HG03175 (cell line): ENCODE measurements at regions not wholly inside any gene's neighbourhood (a gene's known extent, or its start where the extent isn't known, plus 50 kb on each side); places are given as distances from the start of the nearest gene placed in this dataset.

ENCODE experiments used
- ATAC-seq: cut with Tn5 transposase; IDR thresholded peaks from one replicate; pipeline ENCODE4 v1.9.1; 2021; ENCODE audit warnings: mild to moderate bottlenecking, moderate library complexity; ENCODE audit not compliant: unreplicated experiment

GRCh38 chr4:133245226-133245625 is 96.1 kb downstream of the PCDH10 start:
- ATAC-seq, result no peak
